GM21390 (cell line): ENCODE measurements at regions not wholly inside any gene's neighbourhood (a gene's known extent, or its start where the extent isn't known, plus 50 kb on each side); places are given as distances from the start of the nearest gene placed in this dataset.
"Not testable (repeated sequence)": the region's sequence is repeated elsewhere in the genome, so short reads cannot be mapped to it uniquely, and the experiment has no call there.

Experiments used
- ATAC-seq: cut with Tn5 transposase; IDR thresholded peaks from one replicate; pipeline ENCODE4 v1.9.1; 2021; ENCODE audit not compliant: unreplicated experiment

DNA sequence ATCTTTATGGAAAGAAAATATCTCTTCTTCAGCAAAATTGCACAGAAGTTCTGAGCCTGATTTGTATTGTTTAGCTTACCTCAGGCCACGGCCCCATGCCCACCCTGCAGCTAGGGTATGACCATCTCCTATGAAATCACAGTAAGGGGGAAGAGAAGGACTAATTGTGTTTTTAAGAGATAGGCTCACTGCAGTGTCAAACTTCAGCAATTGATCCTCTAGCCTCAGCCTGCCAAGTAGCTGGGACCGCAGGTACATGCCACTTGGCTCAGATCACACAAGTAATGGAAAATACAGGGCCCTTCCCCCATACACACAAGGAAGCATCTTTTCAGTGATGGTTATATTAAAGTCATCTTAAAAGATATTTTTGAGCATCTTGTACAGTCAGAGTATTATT is 60.0 kb downstream of the DMAC1 start:
- ATAC-seq, result no peak

DNA sequence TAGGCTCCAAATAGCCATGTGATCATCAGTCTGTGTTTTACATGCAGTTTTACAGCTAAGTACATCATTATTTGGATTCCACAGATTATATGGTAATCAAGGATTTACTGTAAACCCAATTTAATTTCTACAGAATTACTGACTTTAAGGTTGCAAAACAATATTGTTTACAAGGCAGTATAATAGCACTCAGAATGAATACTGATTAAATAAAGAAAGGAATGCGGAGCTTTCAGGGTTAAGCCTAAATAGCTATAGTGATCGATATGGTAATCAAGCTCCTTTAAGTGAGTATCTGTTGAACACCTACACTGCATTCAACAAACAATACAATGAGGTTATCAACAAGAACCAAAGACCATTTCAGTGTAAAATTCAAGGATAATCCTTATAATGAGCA is 64.3 kb downstream of the DMAC1 start:
- ATAC-seq, result no peak

GRCh38 chr9:7730164-7730445 is 69.5 kb downstream of the DMAC1 start:
- no peak for ATAC-seq

DNA sequence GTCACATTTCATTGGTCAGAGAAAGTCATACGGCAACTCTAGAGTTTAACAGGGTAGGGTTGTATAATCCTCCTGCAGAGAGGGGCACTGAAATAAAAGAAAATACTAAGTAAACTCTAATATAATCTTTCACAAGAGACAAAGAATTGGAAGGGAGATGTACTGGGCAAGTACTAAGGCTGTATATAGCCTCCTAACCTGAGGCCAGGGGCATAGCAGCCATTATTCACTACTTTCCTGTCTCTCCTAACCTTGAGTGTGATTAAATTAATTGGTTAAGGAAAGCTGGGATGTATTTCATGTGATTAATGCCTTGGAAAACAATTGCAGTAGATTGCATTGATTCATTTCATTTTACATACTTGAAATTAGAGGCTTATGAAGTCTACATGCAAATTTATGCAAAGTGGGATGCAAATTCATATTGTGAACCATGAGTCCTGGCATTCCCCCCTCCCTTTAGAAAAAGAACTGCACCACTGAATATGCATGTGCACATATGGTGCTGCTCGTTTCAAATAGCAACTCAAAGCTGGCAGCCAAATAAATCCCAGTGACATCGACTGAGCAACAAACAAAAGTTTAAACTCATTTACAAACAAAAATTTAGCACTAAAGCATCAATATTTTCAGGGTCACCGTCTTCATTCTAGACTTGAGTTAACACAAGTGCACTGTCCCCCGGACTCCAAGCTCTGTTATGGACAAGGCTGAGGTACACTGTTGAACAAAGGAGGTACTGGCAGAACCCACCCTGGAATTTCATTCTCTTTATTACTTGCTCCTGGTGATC is 70.0 kb downstream of the DMAC1 start:
- no peak for ATAC-seq

GRCh38 chr9:7721291-7721690 is 78.3 kb downstream of the DMAC1 start:
- ATAC-seq, result no peak

DNA sequence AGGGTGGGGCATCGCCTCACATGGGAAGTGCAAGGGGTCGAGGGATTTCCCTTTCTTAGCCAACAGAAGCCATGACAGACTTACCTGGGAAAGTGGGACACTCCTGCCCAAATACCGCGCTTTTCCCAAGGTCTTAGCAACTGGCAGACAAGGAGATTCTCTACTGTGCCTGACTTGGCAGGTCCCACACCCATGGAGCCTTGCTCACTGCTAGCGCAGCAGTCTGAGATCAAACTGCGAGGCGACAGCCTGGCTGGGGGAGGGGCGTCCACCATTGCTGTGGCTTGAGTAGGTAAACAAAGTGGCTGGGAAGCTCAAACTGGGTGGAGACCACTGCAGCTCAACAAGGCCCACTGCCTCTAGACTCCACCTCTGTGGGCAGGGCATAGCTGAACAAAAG is 86.5 kb downstream of the DMAC1 start:
- ATAC-seq, result not testable (repeated sequence)

DNA sequence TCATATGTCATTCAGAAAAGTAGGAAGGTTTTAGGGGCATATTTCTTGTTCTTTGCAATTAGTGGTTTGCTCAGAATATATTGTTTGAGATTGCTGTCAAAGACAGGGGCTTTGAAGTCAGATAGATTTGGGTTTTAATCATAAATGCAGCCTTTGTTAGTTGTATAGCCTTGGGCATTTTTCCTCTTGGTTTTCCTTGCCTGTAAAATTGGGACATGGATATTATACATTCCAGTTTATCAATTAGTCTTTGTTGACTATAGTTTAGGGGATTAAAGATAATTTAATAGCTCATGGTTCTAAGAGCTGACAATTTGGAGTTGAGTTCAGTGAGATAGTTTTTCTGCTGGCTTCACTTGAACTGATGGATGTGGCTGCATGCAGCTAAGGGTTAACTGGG is 88.9 kb downstream of the DMAC1 start:
- ATAC-seq, result no peak

DNA sequence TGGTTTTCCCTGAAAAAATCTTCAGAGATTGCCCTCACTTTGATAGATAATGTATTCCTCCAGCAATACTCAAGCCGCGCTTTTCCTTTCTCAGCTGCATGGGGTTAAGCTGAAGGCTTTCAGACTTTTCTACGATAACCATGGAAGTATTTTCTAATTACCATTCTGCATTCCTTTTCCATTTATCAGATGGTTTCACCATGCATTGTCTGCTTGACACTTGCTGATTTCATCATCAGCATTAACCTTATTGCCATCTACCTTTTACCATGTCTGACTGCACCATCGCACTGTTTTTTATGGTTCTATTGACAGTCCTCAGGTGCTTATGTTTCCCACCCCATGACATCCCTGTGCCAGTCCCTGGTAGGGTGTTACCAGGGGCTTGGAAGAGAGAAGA is 91.6 kb downstream of the DMAC1 start:
- ATAC-seq, result no peak

- no peak for ATAC-seq
Measured at GRCh38 chr9:7704543-7704942, 95.0 kb downstream of the DMAC1 start.

- no peak for ATAC-seq
Measured at GRCh38 chr9:7691909-7692308, 107.7 kb downstream of the DMAC1 start.

- ATAC-seq, result no peak
Measured at GRCh38 chr9:7690014-7690413, 109.6 kb downstream of the DMAC1 start.

DNA sequence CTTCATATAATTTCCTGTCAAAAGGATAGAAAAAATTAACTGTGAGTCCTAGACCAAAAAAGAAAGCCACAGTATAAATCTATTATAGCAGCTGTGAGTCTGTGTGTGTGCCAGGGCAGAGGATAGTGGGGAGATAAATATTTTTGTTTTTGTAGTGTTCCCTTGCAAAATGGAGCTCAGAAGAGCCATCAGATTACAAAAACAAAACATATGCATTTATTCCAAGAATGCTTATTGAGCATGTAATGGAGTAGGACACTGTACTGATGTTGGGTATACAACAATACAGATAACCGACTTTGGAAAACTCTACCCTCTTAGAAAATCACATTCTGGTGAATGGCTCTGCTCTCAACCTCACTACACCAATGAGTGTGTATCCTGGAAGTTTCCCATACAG is 111.0 kb downstream of the DMAC1 start:
- no peak for ATAC-seq

GRCh38 chr9:7676609-7677156 is 122.9 kb downstream of the DMAC1 start:
- no peak for ATAC-seq

DNA sequence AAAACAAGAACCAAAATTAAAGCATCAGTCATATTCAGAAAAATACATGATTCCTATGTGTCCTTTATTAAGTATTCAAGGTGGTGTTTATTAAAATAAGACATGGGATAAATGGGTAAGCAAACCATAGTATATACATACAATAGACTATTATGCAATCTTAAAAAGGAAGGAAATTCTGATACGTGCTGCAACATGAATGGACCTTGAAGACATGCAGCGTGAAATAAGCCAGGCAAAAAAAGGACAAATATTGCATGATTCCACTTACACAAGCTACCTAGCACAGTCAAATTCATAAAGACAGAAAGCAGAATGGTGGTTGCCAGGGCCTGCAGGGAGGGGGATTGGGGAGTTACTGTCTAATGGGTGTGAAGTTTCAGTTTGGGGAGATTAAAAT is 127.7 kb downstream of the DMAC1 start:
- ATAC-seq, result no peak

DNA sequence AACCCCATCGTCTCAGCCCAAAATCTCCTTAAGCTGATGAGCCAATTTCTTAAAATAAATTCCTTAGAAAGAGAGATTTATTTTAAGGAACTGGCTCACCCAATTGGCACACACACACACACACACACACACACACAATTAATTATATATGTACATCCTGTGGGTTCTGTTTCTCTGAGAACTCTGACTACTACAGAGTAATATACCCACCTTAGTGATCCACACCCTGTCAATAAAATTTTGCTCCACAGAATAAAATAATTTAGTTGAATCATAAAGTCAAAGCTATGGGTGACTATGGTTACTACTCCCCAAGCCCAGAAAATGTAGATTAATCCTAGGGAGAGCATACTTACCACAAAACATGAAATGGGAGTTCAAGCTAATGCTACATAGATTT is 131.0 kb downstream of the DMAC1 start:
- no peak for ATAC-seq

- ATAC-seq, result no peak
Measured at GRCh38 chr9:7665874-7666273, 133.7 kb downstream of the DMAC1 start.

GRCh38 chr9:7659766-7660165 is 139.8 kb downstream of the DMAC1 start:
- no peak for ATAC-seq

GRCh38 chr9:7656636-7657035 is 142.9 kb downstream of the DMAC1 start:
- no peak for ATAC-seq

DNA sequence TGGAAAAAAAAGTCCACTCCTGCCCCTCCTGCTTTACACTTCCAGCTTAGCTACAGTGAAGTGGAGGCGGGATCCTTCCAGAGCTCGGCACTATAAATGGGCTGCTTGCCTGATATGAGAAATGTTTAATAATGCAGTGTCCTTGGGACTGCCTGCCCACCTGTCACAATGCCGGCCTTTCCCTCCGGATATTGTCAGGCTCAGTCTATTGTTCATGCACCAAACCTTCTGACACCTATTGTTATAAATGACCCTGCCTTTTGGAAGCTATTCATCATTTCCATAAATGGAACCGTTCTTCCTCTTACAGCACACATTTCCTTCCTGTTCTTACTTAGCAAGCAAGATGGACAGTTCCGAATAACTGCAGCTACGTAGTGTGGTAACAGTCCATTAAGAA is 146.3 kb downstream of the DMAC1 start:
- no peak for ATAC-seq

DNA sequence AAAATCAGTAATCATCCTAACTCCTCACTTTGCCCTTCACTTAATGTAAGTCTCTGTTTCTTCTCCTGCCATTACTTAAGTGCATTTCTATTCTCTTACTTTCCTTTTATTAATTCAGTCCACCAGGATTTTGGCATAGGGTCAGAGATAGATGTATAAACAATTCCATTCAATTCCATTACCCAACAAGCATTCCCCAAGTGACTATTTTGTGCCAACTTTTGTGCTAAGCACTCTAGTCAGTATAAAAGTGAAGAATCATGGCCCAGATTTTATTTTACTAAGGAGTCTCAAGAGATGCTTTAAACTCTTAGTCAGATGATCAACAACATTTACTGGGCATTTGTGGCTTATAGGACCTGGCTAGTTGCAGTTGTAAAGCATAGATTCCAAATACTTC is 159.3 kb downstream of the DMAC1 start:
- no peak for ATAC-seq

DNA sequence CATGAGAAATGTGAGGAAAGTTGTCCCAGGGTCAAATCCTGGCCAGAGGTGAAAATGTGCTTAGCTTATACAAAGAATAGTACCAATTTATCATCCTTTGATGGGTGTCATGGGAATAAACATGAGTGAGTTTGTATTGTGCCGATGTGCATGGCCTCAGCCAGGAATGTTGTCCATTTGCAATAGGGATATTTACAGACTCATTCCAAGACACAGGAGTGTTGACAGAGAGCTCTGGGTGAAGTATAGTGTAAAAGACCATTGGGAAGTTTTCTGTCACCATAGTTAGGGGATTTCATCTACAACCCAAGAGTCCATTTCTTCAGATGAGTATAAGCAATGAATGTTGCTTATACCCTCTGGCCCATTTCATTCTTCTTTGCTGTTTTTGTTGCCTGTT is 160.1 kb downstream of the DMAC1 start:
- ATAC-seq, result no peak

- no peak for ATAC-seq
Measured at GRCh38 chr9:7636838-7637467, 162.6 kb downstream of the DMAC1 start.

GRCh38 chr9:7636309-7636708 is 163.3 kb downstream of the DMAC1 start:
- ATAC-seq, result no peak
